UCSD-AML1 (cell line): ENCODE measurements at regions not wholly inside any gene's neighbourhood (a gene's known extent, or its start where the extent isn't known, plus 50 kb on each side); places are given as distances from the start of the nearest gene placed in this dataset.
"Not testable (repeated sequence)": the region's sequence is repeated elsewhere in the genome, so short reads cannot be mapped to it uniquely, and the experiment has no call there.

Source experiments
- DNase-seq: peaks from one replicate; lab custom pipeline; 2025; ENCODE audit not compliant: unreplicated experiment; lab: John Stamatoyannopoulos, UW

- DNase-seq: no peak
Measured at GRCh38 chr12:20017802-20018201, 350.5 kb upstream of the PDE3A start.

- no peak for DNase-seq
Measured at GRCh38 chr12:20018406-20018805, 349.9 kb upstream of the PDE3A start.

- DNase-seq: no peak
Measured at GRCh38 chr12:20024194-20024593, 344.1 kb upstream of the PDE3A start.

GRCh38 chr12:20028033-20028432 lies 340.3 kb upstream of the PDE3A start:
- DNase-seq: no peak

- DNase-seq: no peak
Measured at GRCh38 chr12:20030826-20031225, 337.5 kb upstream of the PDE3A start.

- DNase-seq: no peak
Measured at GRCh38 chr12:20039562-20039961, 328.8 kb upstream of the PDE3A start.

- DNase-seq: no peak
Measured at GRCh38 chr12:20040184-20040583, 328.2 kb upstream of the PDE3A start.

GRCh38 chr12:20040831-20041230 lies 327.5 kb upstream of the PDE3A start:
- no peak for DNase-seq

- DNase-seq: no peak
Measured at GRCh38 chr12:20044351-20044750, 324.0 kb upstream of the PDE3A start.

- no peak for DNase-seq
Measured at GRCh38 chr12:20044846-20045245, 323.5 kb upstream of the PDE3A start.

GRCh38 chr12:20047901-20048300 lies 320.4 kb upstream of the PDE3A start:
- DNase-seq: no peak

GRCh38 chr12:20050221-20050620 lies 318.1 kb upstream of the PDE3A start:
- DNase-seq: no peak

GRCh38 chr12:20053782-20054181 lies 314.6 kb upstream of the PDE3A start:
- no peak for DNase-seq

GRCh38 chr12:20055856-20056255 lies 312.5 kb upstream of the PDE3A start:
- no peak for DNase-seq

GRCh38 chr12:20057398-20057797 lies 310.9 kb upstream of the PDE3A start:
- DNase-seq: no peak

GRCh38 chr12:20063116-20063515 lies 305.2 kb upstream of the PDE3A start:
- no peak for DNase-seq

- DNase-seq: no peak
Measured at GRCh38 chr12:20077618-20078017, 290.7 kb upstream of the PDE3A start.

- DNase-seq: no peak
Measured at GRCh38 chr12:20089077-20089476, 279.3 kb upstream of the PDE3A start.

GRCh38 chr12:20093190-20093810 lies 275.0 kb upstream of the PDE3A start:
- not testable (repeated sequence) for DNase-seq

- DNase-seq: no peak
Measured at GRCh38 chr12:20096430-20096829, 271.9 kb upstream of the PDE3A start.

- DNase-seq: no peak
Measured at GRCh38 chr12:20097626-20098025, 270.7 kb upstream of the PDE3A start.

- DNase-seq: no peak
Measured at GRCh38 chr12:20099395-20100183, 268.7 kb upstream of the PDE3A start.

GRCh38 chr12:20101046-20101445 lies 267.3 kb upstream of the PDE3A start:
- no peak for DNase-seq
